ENCODE measurements at regions not wholly inside any gene's neighbourhood (a gene's known extent, or its start where the extent isn't known, plus 50 kb on each side); places are given as distances from the start of the nearest gene placed in this dataset.

DNA sequence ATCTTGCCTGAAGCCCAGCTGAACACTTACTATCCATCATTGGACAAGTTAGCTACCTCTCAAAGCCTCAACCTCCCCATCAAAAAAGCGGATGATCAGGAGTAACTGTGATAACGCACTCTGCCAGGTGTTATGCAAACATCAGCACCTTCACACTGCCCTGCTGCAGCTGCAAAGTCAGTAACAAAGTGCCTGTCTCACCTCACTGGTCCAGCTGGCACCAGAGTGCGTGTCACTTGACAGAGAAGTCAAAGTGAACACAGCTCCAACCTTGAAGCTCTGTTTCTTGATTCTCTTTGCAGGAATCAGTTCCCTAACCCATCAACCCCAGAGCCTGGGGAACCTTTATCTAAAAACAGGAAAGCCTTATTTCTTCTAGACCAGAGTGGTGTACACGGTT is 413.6 kb downstream of the CTTN start:
- Histone ChIP-seq H3K4me3 (ENCODE audit: low read length) (no peak overlapping the region), H3K9me3 (ENCODE audit: control insufficient read depth, low read depth, low read length) (no peaks in the 10 kb centered on the region), H3K27ac (ENCODE audit: low read length) (no peak overlapping the region), H3K4me1 (ENCODE audit: control insufficient read depth, insufficient read depth, low read length) (no peaks in the 10 kb centered on the region), H3K27me3 (ENCODE audit: control insufficient read depth, insufficient read depth, low read length) (no peaks in the 10 kb centered on the region), H3K36me3 (ENCODE audit: control insufficient read depth, insufficient read depth, low read length) (peaks cover 5% of the 10 kb centered on the region)
- DNase-seq: no peak
- no CpG with 5 or more reads among the region's 4 CpGs for WGBS (ENCODE audit: insufficient coverage, low lambda C conversion rate)

DNA sequence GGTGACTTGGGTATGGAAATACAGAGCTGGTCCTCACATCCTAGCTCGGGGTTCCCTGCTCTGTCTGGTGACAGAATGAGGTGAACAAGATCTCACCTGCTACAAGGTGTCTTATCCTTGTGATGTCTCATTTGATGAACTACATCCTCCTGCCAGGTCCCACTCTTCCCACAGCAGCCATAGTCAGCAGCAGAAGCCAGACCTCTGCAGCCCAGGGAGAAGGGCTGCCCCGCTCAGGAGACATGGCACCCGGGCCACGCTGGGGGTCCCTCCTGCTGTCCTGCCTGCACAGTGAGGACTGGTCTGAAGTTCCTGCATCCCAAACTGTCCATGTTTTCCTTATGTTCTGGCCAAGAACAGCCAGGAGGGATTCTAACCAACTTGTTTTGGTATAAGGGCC is 414.1 kb downstream of the CTTN start:
- no peak for DNase-seq
- no peaks in the 10 kb centered on the region for H3K9me3 ChIP-seq (ENCODE audit: control insufficient read depth, low read depth, low read length)
- no peak overlapping the region for H3K27ac ChIP-seq (ENCODE audit: low read length)
- no peaks in the 10 kb centered on the region for H3K27me3 ChIP-seq (ENCODE audit: control insufficient read depth, insufficient read depth, low read length)
- H3K36me3 ChIP-seq (ENCODE audit: control insufficient read depth, insufficient read depth, low read length): peaks cover 4% of the 10 kb centered on the region
- no peak overlapping the region for H3K4me3 ChIP-seq (ENCODE audit: low read length)
- WGBS (ENCODE audit: insufficient coverage, low lambda C conversion rate): no CpG with 5 or more reads among the region's 4 CpGs
- no peaks in the 10 kb centered on the region for H3K4me1 ChIP-seq (ENCODE audit: control insufficient read depth, insufficient read depth, low read length)

- no peak overlapping the region for H3K4me3 ChIP-seq (ENCODE audit: low read length)
- peaks cover 6% of the 10 kb centered on the region for H3K36me3 ChIP-seq (ENCODE audit: control insufficient read depth, insufficient read depth, low read length)
- no CpG with 5 or more reads among the region's 11 CpGs for WGBS (ENCODE audit: insufficient coverage, low lambda C conversion rate)
- H3K27me3 ChIP-seq (ENCODE audit: control insufficient read depth, insufficient read depth, low read length): no peaks in the 10 kb centered on the region
- no peaks in the 10 kb centered on the region for H3K9me3 ChIP-seq (ENCODE audit: control insufficient read depth, low read depth, low read length)
- no peak overlapping the region for H3K27ac ChIP-seq (ENCODE audit: low read length)
- H3K4me1 ChIP-seq (ENCODE audit: control insufficient read depth, insufficient read depth, low read length): no peaks in the 10 kb centered on the region
- no peak for DNase-seq
Observed at GRCh38 chr11:70813651-70814050, 415.3 kb downstream of the CTTN start.

DNA sequence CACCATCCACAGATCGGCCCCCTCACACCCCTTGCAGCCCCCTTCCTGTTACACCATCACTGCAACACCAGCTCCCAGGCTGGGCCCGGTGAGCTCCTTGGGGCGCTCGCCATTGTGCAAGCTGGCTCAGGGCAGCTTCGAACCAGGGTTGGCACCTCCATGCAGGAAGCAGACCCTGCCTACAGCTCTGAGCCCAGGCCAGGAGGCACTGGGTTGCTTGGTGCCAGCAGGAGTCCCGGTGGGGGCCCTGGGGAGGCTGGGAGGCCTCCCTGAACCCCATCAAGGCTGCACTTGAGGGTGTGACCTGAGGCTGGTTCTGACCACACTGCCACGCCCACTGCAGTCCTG is 417.1 kb downstream of the CTTN start:
- Histone ChIP-seq H3K27ac (ENCODE audit: low read length) (no peak overlapping the region), H3K27me3 (ENCODE audit: control insufficient read depth, insufficient read depth, low read length) (no peaks in the 10 kb centered on the region), H3K4me1 (ENCODE audit: control insufficient read depth, insufficient read depth, low read length) (no peaks in the 10 kb centered on the region), H3K36me3 (ENCODE audit: control insufficient read depth, insufficient read depth, low read length) (peaks cover 11% of the 10 kb centered on the region), H3K4me3 (ENCODE audit: low read length) (no peak overlapping the region), H3K9me3 (ENCODE audit: control insufficient read depth, low read depth, low read length) (no peaks in the 10 kb centered on the region)
- no CpG with 5 or more reads among the region's 7 CpGs for WGBS (ENCODE audit: insufficient coverage, low lambda C conversion rate)
- no peak for DNase-seq

GRCh38 chr11:70816156-70816678 is 417.9 kb downstream of the CTTN start:
- Histone ChIP-seq H3K9me3 (ENCODE audit: control insufficient read depth, low read depth, low read length) (no peaks in the 10 kb centered on the region), H3K4me3 (ENCODE audit: low read length) (no peak overlapping the region), H3K27me3 (ENCODE audit: control insufficient read depth, insufficient read depth, low read length) (no peaks in the 10 kb centered on the region), H3K27ac (ENCODE audit: low read length) (no peak overlapping the region), H3K4me1 (ENCODE audit: control insufficient read depth, insufficient read depth, low read length) (no peaks in the 10 kb centered on the region), H3K36me3 (ENCODE audit: control insufficient read depth, insufficient read depth, low read length) (peaks cover 11% of the 10 kb centered on the region)
- WGBS (ENCODE audit: insufficient coverage, low lambda C conversion rate): no CpG with 5 or more reads among the region's 10 CpGs
- no peak for DNase-seq

DNA sequence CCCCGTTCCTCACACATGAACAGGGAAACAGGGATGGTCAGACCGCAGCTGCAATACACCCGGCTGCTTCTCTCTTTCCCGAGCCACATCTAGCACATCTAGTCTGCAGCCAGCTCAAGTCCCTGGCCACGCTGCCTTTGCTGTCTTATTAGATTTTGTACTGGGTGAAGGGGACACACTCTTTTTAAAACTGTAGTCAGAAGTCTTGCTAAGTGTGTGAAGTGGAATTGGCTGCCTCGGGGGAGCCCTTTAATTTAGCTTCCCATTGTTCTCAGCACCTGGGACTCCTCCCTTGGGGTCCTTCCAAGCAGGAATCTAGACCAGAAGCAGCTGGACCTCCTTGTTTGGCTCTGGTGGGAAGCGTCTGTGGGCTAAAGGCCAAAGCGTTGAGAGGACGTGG is 420.0 kb downstream of the CTTN start:
- no CpG with 5 or more reads among the region's 9 CpGs for WGBS (ENCODE audit: insufficient coverage, low lambda C conversion rate)
- Histone ChIP-seq H3K36me3 (ENCODE audit: control insufficient read depth, insufficient read depth, low read length) (peaks cover 7% of the 10 kb centered on the region), H3K4me3 (ENCODE audit: low read length) (no peak overlapping the region), H3K27ac (ENCODE audit: low read length) (no peak overlapping the region), H3K4me1 (ENCODE audit: control insufficient read depth, insufficient read depth, low read length) (no peaks in the 10 kb centered on the region), H3K27me3 (ENCODE audit: control insufficient read depth, insufficient read depth, low read length) (no peaks in the 10 kb centered on the region), H3K9me3 (ENCODE audit: control insufficient read depth, low read depth, low read length) (no peaks in the 10 kb centered on the region)
- no peak for DNase-seq

GRCh38 chr11:70819022-70819421 is 420.7 kb downstream of the CTTN start:
- Histone ChIP-seq H3K27me3 (ENCODE audit: control insufficient read depth, insufficient read depth, low read length) (no peaks in the 10 kb centered on the region), H3K27ac (ENCODE audit: low read length) (no peak overlapping the region), H3K36me3 (ENCODE audit: control insufficient read depth, insufficient read depth, low read length) (peaks cover 7% of the 10 kb centered on the region), H3K4me3 (ENCODE audit: low read length) (no peak overlapping the region), H3K9me3 (ENCODE audit: control insufficient read depth, low read depth, low read length) (no peaks in the 10 kb centered on the region), H3K4me1 (ENCODE audit: control insufficient read depth, insufficient read depth, low read length) (no peaks in the 10 kb centered on the region)
- DNase-seq: no peak
- no CpG with 5 or more reads among the region's 15 CpGs for WGBS (ENCODE audit: insufficient coverage, low lambda C conversion rate)

- Histone ChIP-seq H3K36me3 (ENCODE audit: control insufficient read depth, insufficient read depth, low read length) (peaks cover 7% of the 10 kb centered on the region), H3K4me3 (ENCODE audit: low read length) (no peak overlapping the region), H3K4me1 (ENCODE audit: control insufficient read depth, insufficient read depth, low read length) (no peaks in the 10 kb centered on the region), H3K27ac (ENCODE audit: low read length) (no peak overlapping the region), H3K27me3 (ENCODE audit: control insufficient read depth, insufficient read depth, low read length) (no peaks in the 10 kb centered on the region), H3K9me3 (ENCODE audit: control insufficient read depth, low read depth, low read length) (no peaks in the 10 kb centered on the region)
- WGBS (ENCODE audit: insufficient coverage, low lambda C conversion rate): no CpG with 5 or more reads among the region's 35 CpGs
- no peak for DNase-seq
Observed at GRCh38 chr11:70820311-70820710, 422.0 kb downstream of the CTTN start.

GRCh38 chr11:70820712-70821111 is 422.4 kb downstream of the CTTN start:
- no CpG with 5 or more reads among the region's 14 CpGs for WGBS (ENCODE audit: insufficient coverage, low lambda C conversion rate)
- no peaks in the 10 kb centered on the region for H3K9me3 ChIP-seq (ENCODE audit: control insufficient read depth, low read depth, low read length)

GRCh38 chr11:70823771-70824170 is 425.4 kb downstream of the CTTN start:
- H3K9me3 ChIP-seq (ENCODE audit: control insufficient read depth, low read depth, low read length): no peaks in the 10 kb centered on the region
- peaks cover 9% of the 10 kb centered on the region for H3K27me3 ChIP-seq (ENCODE audit: control insufficient read depth, insufficient read depth, low read length)
- no peak overlapping the region for H3K4me3 ChIP-seq (ENCODE audit: low read length)
- H3K36me3 ChIP-seq (ENCODE audit: control insufficient read depth, insufficient read depth, low read length): peaks cover 5% of the 10 kb centered on the region
- WGBS (ENCODE audit: insufficient coverage, low lambda C conversion rate): no CpG with 5 or more reads among the region's 7 CpGs
- peaks cover 13% of the 10 kb centered on the region for H3K4me1 ChIP-seq (ENCODE audit: control insufficient read depth, insufficient read depth, low read length)
- H3K27ac ChIP-seq (ENCODE audit: low read length): no peak overlapping the region
- DNase-seq: no peak

More at GRCh38 chr11:70820712-70821111, 422.4 kb downstream of the CTTN start:
- H3K4me1 ChIP-seq (ENCODE audit: control insufficient read depth, insufficient read depth, low read length): no peaks in the 10 kb centered on the region
- peaks cover 7% of the 10 kb centered on the region for H3K36me3 ChIP-seq (ENCODE audit: control insufficient read depth, insufficient read depth, low read length)
- no peak overlapping the region for H3K27ac ChIP-seq (ENCODE audit: low read length)
- no peak overlapping the region for H3K4me3 ChIP-seq (ENCODE audit: low read length)
- H3K27me3 ChIP-seq (ENCODE audit: control insufficient read depth, insufficient read depth, low read length): no peaks in the 10 kb centered on the region
- DNase-seq: no peak

DNA sequence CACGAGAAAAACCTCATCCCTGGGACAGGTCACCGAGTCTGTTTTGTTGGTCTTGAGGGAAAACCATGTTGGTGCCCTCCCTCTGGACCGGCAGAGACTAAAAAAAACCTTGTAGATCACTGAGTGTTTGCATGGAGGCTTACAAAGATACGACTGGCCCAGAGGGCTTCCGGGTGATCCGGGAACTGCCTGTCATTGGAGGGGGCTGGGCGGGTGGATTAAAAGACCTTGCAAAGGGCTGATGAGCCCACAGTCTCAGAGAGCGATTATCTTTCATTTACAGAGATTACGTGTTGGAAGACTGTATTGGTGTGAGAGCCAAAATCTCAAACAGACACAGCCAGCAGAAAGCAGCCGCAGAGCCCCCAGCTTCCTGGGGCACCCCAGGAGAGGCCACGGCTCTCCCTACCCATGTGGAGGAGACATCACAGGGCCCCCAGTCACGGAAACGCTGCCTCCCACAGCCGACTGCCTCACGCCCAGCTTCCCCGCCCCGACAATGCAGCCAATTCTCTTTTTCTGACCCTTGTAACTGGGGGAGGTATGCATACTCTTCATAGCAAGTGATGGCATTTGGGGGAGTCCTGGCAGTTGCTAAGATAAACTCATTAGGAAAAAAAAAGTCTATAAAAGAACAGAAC is 426.4 kb downstream of the CTTN start:
- peaks cover 9% of the 10 kb centered on the region for H3K27me3 ChIP-seq (ENCODE audit: control insufficient read depth, insufficient read depth, low read length)
- peak in 1 of 2 donors; percentile 13 for DNase-seq
- 0% methylated on average over 2 of the region's 17 CpGs for WGBS (ENCODE audit: insufficient coverage, low lambda C conversion rate)
- no peaks in the 10 kb centered on the region for H3K9me3 ChIP-seq (ENCODE audit: control insufficient read depth, low read depth, low read length)
- peaks cover 4% of the 10 kb centered on the region for H3K36me3 ChIP-seq (ENCODE audit: control insufficient read depth, insufficient read depth, low read length)
- H3K4me3 ChIP-seq (ENCODE audit: low read length): no peak overlapping the region
- peaks cover 13% of the 10 kb centered on the region for H3K4me1 ChIP-seq (ENCODE audit: control insufficient read depth, insufficient read depth, low read length)
- no peak overlapping the region for H3K27ac ChIP-seq (ENCODE audit: low read length)
